Stimulated activated CD8-positive, alpha-beta memory T cell treated with anti-CD3 and anti-CD28 coated beads, Interleukin-7, amount 100 ng/mL, for 4 hours (primary cell): ENCODE measurements at regions not wholly inside any gene's neighbourhood (a gene's known extent, or its start where the extent isn't known, plus 50 kb on each side); places are given as distances from the start of the nearest gene placed in this dataset.

Experiments used
- DNase-seq, 2 donors: peaks; one replicate each; pipeline ENCODE4 v3.0.0-alpha.2; 2020; ENCODE audit warnings: low read depth in 2 of 2

GRCh38 chr1:36721261-36721660, 238.5 kb upstream of the CSF3R start:
- no peak for DNase-seq

GRCh38 chr1:36717431-36717830, 234.7 kb upstream of the CSF3R start:
- DNase-seq = no peak

- DNase-seq = no peak
These were observed 233.1 kb upstream of the CSF3R start for GRCh38 chr1:36715797-36716196.

GRCh38 chr1:36714301-36714700, 231.6 kb upstream of the CSF3R start:
- DNase-seq = no peak

DNA sequence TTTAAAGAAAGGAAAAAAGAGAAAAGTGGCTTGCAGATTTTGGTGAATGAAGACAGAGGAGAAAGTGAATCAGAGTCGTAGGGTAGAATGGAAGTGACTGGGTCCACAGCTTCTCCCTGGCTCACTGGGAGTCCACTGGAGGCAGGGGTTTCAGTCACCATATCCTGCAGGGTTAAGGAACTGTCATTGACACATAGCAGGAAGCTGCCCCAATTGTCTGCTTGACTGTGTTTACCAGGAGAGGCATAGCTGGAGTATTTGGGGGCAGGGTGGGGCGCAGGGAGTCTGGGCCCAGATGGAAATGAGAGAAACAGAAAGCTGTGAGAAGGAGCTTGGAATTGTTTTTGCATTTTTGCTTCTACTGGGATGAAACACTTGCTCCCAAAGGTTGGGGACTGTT, 228.8 kb upstream of the CSF3R start:
- no peak for DNase-seq

DNA sequence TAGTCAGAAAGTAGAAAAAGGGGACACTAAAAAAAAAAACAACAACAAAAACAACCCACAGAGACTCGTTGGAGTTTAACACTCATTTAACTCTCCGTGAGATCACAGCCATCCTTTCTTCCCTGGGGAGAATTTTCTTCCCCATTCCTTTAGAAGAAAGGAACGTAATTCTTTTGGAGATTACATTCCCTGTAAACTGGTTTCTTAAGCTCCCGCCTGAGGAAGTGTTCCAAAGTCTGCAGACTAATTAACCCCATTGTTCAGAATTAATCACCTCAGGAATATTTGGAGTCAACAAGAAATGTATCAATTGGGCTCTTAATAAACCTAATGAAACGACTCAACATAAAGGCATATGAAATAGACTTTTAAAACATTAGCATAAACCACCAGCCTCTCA, 228.2 kb upstream of the CSF3R start:
- DNase-seq = no peak

GRCh38 chr1:36709869-36710481, 227.3 kb upstream of the CSF3R start:
- no peak for DNase-seq

GRCh38 chr1:36708587-36708986, 225.9 kb upstream of the CSF3R start:
- no peak for DNase-seq

DNA sequence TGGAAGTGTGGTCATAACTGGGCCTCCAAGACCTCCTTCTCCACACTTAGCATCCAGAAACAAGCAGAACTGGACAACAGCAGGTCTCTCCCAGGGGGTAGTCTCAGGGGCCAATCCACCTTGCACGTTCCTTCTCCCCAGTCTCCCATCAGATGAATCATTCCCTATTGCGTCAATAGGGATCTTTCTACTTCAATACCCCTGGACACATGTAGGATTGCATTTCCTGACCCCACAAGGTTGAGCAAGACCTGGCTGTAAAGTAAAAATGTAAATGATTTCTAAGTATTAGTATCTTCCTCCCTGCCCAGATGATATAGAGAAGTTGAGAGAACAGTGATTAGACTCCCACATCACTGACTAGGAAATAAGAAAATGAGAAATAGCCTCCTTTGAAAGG, 224.5 kb upstream of the CSF3R start:
- no peak for DNase-seq

- DNase-seq = no peak
These were observed 223.7 kb upstream of the CSF3R start for GRCh38 chr1:36706416-36706815.

DNA sequence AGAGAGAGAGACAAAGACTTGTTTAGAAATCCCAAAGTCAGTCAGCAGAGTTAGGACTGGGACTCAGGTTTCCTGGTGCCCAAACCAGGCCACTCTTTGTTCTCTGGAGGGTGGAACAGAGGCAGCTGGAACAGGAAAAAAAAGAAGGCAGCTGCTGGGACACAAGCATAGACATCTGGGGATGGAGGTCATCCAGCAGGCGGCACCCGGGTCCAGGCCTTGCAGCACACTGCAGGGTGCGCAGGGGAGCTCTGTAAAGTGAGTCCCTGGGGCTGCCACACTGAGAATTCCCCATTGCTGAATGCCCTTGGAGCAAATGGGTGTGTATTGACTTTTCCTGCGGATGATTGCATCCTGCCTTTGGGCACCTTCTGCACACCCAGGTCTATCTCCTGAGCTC, 222.9 kb upstream of the CSF3R start:
- no peak for DNase-seq

- peak in 1 of 2 donors; percentile 16 for DNase-seq
These were observed 221.0 kb upstream of the CSF3R start for GRCh38 chr1:36703526-36704208.

- no peak for DNase-seq
These were observed 220.2 kb upstream of the CSF3R start for GRCh38 chr1:36702963-36703362.

DNA sequence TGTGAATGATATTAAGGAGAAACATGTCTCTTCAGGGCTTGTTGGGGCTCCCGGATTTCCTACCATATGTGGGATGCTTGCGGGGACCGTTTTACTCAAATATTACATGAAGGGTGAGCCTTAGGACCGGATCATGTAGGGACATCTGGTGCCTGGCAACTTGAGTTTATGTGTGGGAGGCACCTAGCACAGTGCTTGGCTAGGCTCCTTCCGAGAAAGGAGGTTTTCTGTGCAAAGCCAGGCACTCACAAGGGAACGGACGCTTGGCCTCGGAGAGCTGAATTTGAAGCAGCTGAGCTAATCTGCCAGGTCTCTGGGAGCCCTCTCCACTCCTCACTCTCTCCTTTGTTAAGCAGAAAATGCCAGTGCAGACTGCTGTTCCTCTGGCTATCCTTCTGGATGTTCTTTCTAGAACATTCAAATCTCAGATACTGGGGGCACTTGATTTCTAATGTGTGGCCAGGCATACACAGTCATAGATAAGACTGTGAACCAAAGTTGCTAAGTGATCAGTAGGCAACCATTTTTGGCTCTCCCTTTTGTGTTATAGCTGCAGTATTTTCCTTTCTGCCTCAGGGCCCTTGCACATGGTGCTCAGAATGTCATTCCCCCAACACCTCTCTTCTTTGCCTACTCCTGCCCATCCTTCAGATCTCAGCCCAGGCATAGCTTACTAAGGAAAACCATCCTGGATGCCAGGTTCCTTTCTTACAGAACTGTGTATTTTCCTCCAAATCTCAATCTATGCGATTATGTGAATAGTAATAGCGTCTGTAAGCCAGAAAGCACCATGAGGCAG, 216.6 kb upstream of the CSF3R start:
- no peak for DNase-seq

DNA sequence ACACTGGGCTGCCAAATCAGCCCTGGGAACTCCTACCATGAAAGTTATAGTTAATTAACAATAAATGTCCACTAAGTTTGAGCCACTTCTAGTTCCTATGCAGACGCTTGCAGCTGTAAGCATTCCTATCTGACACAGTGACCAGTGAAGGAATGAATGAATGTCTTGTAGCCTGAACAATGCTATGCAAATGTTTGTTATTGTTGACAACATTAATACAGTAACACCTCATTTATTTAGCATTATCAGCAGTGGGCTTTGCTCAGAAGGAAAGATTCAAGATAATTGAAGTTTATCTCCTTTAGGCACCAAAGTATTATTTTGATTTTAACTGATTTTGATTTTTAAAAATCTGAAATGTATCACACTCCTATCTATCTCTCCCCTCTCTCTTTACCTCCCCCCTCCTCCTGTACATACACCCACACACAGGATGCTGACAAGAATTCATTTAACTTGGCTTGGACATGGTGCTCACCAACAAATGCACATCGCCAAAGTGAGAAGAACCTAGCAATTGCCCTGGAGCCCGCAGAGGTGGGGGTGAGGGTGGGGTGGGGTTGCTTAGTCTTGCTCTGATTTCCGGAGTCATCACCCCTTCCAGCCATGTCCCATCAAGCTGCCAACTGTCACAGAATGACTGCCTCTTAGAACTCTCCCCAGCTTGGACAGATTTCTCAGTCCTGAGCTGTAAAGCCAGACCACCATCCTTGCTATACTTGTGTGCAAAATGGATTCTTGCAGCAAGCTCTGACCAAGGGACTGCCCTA, 215.3 kb upstream of the CSF3R start:
- DNase-seq = no peak

- no peak for DNase-seq
These were observed 213.7 kb upstream of the CSF3R start for GRCh38 chr1:36696261-36696940.

GRCh38 chr1:36693603-36694002, 210.9 kb upstream of the CSF3R start:
- DNase-seq = no peak

DNA sequence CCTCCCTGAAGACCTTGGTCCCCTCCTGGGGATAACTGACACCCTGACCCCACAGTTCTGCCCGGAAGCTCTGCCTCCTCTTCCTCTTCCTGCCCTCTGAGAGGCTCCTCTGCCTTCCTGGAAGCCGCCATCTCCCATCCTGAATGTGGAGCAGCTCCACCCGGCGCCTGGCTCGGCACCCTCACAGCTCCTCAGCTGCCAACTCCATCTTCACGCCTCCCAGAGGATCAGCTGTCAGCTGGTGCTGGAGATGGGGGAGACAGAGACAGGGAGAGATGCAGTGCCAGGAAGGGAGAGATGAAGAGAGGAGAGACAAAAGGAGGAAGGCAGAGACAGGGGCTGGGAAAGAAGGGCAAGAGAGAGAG, 210.4 kb upstream of the CSF3R start:
- no peak for DNase-seq

DNA sequence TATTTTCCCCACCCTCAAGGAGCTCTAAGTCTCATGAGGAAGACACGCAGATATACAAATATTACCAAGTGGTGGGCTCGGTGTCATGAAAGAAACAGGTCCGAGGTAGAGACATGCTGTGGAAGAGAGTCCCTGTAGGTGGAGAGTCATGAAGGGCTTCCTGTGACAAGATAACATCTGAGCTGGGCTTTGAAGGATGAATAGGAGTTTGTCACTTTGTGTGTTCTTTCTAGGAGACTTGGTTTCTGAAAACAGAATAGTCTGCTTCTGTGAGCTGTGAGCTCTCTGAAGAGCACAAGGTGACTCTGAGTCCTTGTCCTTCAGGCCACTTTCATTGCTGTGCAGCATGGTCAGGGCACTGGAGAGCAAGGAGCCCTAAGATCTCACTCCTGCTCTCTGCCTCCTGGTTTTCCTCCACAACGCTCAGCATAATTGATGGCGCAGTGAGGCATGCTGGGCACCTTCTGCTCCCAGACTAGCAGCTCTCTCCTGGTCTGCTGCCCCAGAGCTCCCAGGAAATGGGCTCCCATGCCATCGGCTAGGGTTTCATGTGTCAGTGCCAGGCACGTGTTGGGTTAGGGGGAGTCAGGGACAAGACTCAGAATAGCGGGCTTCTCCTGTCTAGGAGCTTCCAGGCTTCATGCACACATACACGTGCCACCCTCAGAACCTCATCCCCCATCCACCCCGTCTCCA, 209.9 kb upstream of the CSF3R start:
- DNase-seq = no peak

DNA sequence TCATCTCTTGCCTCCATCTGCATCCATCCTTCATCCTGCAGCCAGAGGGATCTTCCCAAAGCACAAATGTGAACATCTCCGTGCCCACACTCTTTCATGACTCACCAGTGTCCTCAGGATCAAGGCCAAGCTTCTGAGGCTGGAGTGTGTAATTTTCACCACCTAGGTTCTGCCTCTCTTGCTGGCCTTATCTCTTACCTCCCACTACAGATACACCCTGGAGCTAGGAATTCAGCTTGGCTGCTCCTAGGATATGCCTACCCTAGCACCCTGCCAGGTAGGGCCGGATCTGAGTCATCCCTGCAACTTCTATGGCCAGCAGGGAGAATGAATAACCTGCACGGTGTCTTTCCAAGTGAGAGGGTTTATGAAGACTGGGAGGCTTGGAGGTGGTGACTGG, 208.7 kb upstream of the CSF3R start:
- no peak for DNase-seq

- DNase-seq = no peak
These were observed 207.3 kb upstream of the CSF3R start for GRCh38 chr1:36689992-36690391.
